T-cell (primary cell): ENCODE measurements at regions not wholly inside any gene's neighbourhood (a gene's known extent, or its start where the extent isn't known, plus 50 kb on each side); places are given as distances from the start of the nearest gene placed in this dataset.

ENCODE experiments used
- ATAC-seq, 4 experiments: fragments of 200-7000 bp in 3 of 4; fragments of 150-1000 bp in 1 of 4; cut with Tn5 transposase; replicated peaks in 1 of 4; 1 replicate in 3 of 4; 2 replicates in 1 of 4; pipeline ENCODE4 v1.10.0; 2021; ENCODE audit warnings: moderate library complexity in 3 of 4, mild to moderate bottlenecking in 2 of 4, moderate number of reproducible peaks in 1 of 4
- CTCF ChIA-PET, 2 donors: fragments of 300-600 bp; sonication (Branson Sonifier 250); formaldehyde crosslinking; loops; one replicate each; lab custom pipeline; 2022; ENCODE audit warnings: antibody characterized with exemption in 2 of 2; lab: Charles Lee
- POLR2A ChIA-PET, 2 donors: fragments of 300-600 bp; sonication (Branson Sonifier 250); formaldehyde crosslinking; loops; one replicate each; lab custom pipeline; 2022; ENCODE audit warnings: antibody characterized with exemption in 2 of 2; lab: Charles Lee
- DNase-seq, 35 experiments: peaks; one replicate each; pipeline versions ENCODE4 v3.0.0 to v3.0.0-alpha.2; 2013 to 2023
- H3K27ac ChIP-seq: one replicate; pipeline ENCODE4 v1.5.1; 2013; ENCODE audit warnings: low read length
- H3K27me3 ChIP-seq, 2 experiments: replicated peaks in 1 of 2; 1 replicate in 1 of 2; 2 replicates in 1 of 2; pipeline versions ENCODE4 v1.6.1 to v1.7.0; 2013; ENCODE audit warnings: low read length in 1 of 2, mixed read lengths in 1 of 2; ENCODE audit not compliant: control insufficient read depth in 2 of 2, insufficient read depth in 2 of 2; ENCODE audit errors: extremely low read depth in 1 of 2
- H3K36me3 ChIP-seq, 2 donors: 1 replicate in 1 of 2; 2 replicates in 1 of 2; pipeline versions ENCODE4 v1.6.1 to v1.7.0; 2013; ENCODE audit warnings: low read length in 1 of 2; ENCODE audit not compliant: control insufficient read depth in 2 of 2, insufficient read depth in 1 of 2; ENCODE audit errors: extremely low read depth in 1 of 2
- H3K4me1 ChIP-seq, 2 experiments: 1 replicate in 1 of 2; 2 replicates in 1 of 2; pipeline versions ENCODE4 v1.6.1 to v1.7.0; 2013; ENCODE audit warnings: low read length in 2 of 2, mixed read lengths in 1 of 2; ENCODE audit not compliant: insufficient read depth in 2 of 2, control insufficient read depth in 1 of 2; ENCODE audit errors: extremely low read depth in 1 of 2
- H3K4me3 ChIP-seq, 2 donors: 1 replicate in 1 of 2; 2 replicates in 1 of 2; pipeline versions ENCODE4 v1.5.1 to v1.7.0; 2013; ENCODE audit warnings: mild to moderate bottlenecking in 2 of 2, low read length in 1 of 2, moderate library complexity in 1 of 2; ENCODE audit not compliant: control insufficient read depth in 1 of 2; ENCODE audit errors: extremely low read depth in 1 of 2
- H3K9me3 ChIP-seq: 2 replicates; pipeline ENCODE4 v1.7.0; 2013
- H3K27ac Mint-ChIP-seq, 2 donors: one replicate each; pipeline ENCODE4 v1.8.0; 2020 to 2021; ENCODE audit warnings: mild to moderate bottlenecking in 2 of 2, mixed read lengths in 2 of 2
- H3K27me3 Mint-ChIP-seq, 2 donors: one replicate each; pipeline ENCODE4 v1.8.0; 2021 to 2022; ENCODE audit warnings: mixed read lengths in 2 of 2
- H3K36me3 Mint-ChIP-seq: one replicate; pipeline ENCODE4 v1.8.0; 2021; ENCODE audit warnings: mixed read lengths
- H3K4me1 Mint-ChIP-seq, 3 donors: one replicate each; pipeline ENCODE4 v1.8.0; 2020 to 2022; ENCODE audit warnings: mixed read lengths in 3 of 3, mild to moderate bottlenecking in 1 of 3
- H3K4me3 Mint-ChIP-seq, 3 donors: one replicate each; pipeline ENCODE4 v1.8.0; 2020 to 2022; ENCODE audit warnings: mild to moderate bottlenecking in 3 of 3, mixed read lengths in 3 of 3, moderate library complexity in 3 of 3
- H3K9me3 Mint-ChIP-seq, 3 donors: one replicate each; pipeline ENCODE4 v1.8.0; 2020 to 2022; ENCODE audit warnings: mixed read lengths in 3 of 3
- WGBS: methylation state at CpG from one replicate; pipeline ENCODE4 v1.1.5; 2013; ENCODE audit warnings: missing lambda C conversion rate; ENCODE audit not compliant: insufficient coverage; 5-methylcytosine and 5-hydroxymethylcytosine counted together

- H3K4me1 ChIP-seq: no peaks in the 10 kb centered on the region
- no CpG with 5 or more reads among the region's 5 CpGs for WGBS
- H3K27me3 Mint-ChIP-seq: peaks cover 11 to 14% of the 10 kb centered on the region in 2 donors
- H3K4me3 ChIP-seq: no peak overlapping the region
- no peak for ATAC-seq
- H3K4me1 Mint-ChIP-seq: no peaks in the 10 kb centered on the region
- H3K36me3 Mint-ChIP-seq: no peaks in the 10 kb centered on the region
- H3K36me3 ChIP-seq: no peaks in the 10 kb centered on the region
- DNase-seq: no peak
- POLR2A ChIA-PET: no interaction called here
- H3K27me3 ChIP-seq: peaks cover 0 to 10% of the 10 kb centered on the region in 2 experiments
- no peaks in the 10 kb centered on the region for H3K9me3 ChIP-seq
- H3K9me3 Mint-ChIP-seq: peaks cover 0 to 7% (median 0%) of the 10 kb centered on the region in 3 donors
- no peak overlapping the region for H3K27ac Mint-ChIP-seq
- CTCF ChIA-PET: no interaction called here
- H3K27ac ChIP-seq: no peak overlapping the region
- no peak overlapping the region for H3K4me3 Mint-ChIP-seq
Measured at GRCh38 chr3:139213936-139214335, 129.9 kb upstream of the MRPS22 start.

GRCh38 chr3:139216958-139217357, 126.9 kb upstream of the MRPS22 start:
- H3K36me3 ChIP-seq: no peaks in the 10 kb centered on the region
- no peaks in the 10 kb centered on the region for H3K9me3 ChIP-seq
- ChIA-PET CTCF (no interaction called here), POLR2A (no interaction called here)
- peaks cover 0 to under 1% (median 0%) of the 10 kb centered on the region in 3 donors for H3K9me3 Mint-ChIP-seq
- H3K4me3 Mint-ChIP-seq: no peak overlapping the region
- peaks cover 0 to 19% of the 10 kb centered on the region in 2 experiments for H3K27me3 ChIP-seq
- no peak for DNase-seq
- no peaks in the 10 kb centered on the region for H3K36me3 Mint-ChIP-seq
- H3K27ac ChIP-seq: no peak overlapping the region
- H3K27ac Mint-ChIP-seq: no peak overlapping the region
- H3K4me1 ChIP-seq: no peaks in the 10 kb centered on the region
- no peak for ATAC-seq
- H3K4me1 Mint-ChIP-seq: no peaks in the 10 kb centered on the region
- H3K4me3 ChIP-seq: no peak overlapping the region
- peaks cover 9 to 11% of the 10 kb centered on the region in 2 donors for H3K27me3 Mint-ChIP-seq

- H3K9me3 ChIP-seq: no peaks in the 10 kb centered on the region
Measured at GRCh38 chr3:139217633-139218032, 126.2 kb upstream of the MRPS22 start.

GRCh38 chr3:139218046-139218445, 125.8 kb upstream of the MRPS22 start:
- H3K9me3 ChIP-seq: no peaks in the 10 kb centered on the region
- H3K4me1 ChIP-seq: no peaks in the 10 kb centered on the region
- WGBS: no CpG with 5 or more reads among the region's 2 CpGs
- no peaks in the 10 kb centered on the region for H3K36me3 ChIP-seq
- H3K36me3 Mint-ChIP-seq: no peaks in the 10 kb centered on the region
- no peaks in the 10 kb centered on the region for H3K4me1 Mint-ChIP-seq
- ATAC-seq: no peak
- no peak overlapping the region for H3K27ac ChIP-seq
- H3K9me3 Mint-ChIP-seq: no peaks in the 10 kb centered on the region
- H3K27me3 Mint-ChIP-seq: peaks cover 10 to 12% of the 10 kb centered on the region in 2 donors
- ChIA-PET CTCF (no interaction called here), POLR2A (no interaction called here)
- no peak for DNase-seq
- no peak overlapping the region for H3K27ac Mint-ChIP-seq
- no peak overlapping the region for H3K4me3 ChIP-seq
- peaks cover 0 to 23% of the 10 kb centered on the region in 2 experiments for H3K27me3 ChIP-seq
- no peak overlapping the region for H3K4me3 Mint-ChIP-seq

More at GRCh38 chr3:139217633-139218032, 126.2 kb upstream of the MRPS22 start:
- H3K4me3 Mint-ChIP-seq: no peak overlapping the region
- Histone ChIP-seq H3K27me3 (peaks cover 0 to 23% of the 10 kb centered on the region in 2 experiments), H3K27ac (no peak overlapping the region), H3K4me1 (no peaks in the 10 kb centered on the region), H3K4me3 (no peak overlapping the region), H3K36me3 (no peaks in the 10 kb centered on the region)
- 96% methylated on average over 2 of the region's 3 CpGs for WGBS
- ATAC-seq (no peak), DNase-seq (no peak)
- no peaks in the 10 kb centered on the region for H3K9me3 Mint-ChIP-seq
- H3K27ac Mint-ChIP-seq: no peak overlapping the region
- no peaks in the 10 kb centered on the region for H3K4me1 Mint-ChIP-seq
- ChIA-PET POLR2A (no interaction called here), CTCF (no interaction called here)
- no peaks in the 10 kb centered on the region for H3K36me3 Mint-ChIP-seq
- peaks cover 10 to 12% of the 10 kb centered on the region in 2 donors for H3K27me3 Mint-ChIP-seq

GRCh38 chr3:139219463-139219862, 124.4 kb upstream of the MRPS22 start:
- Mint-ChIP-seq H3K4me3 (no peak overlapping the region), H3K27me3 (peaks cover 7 to 13% of the 10 kb centered on the region in 2 donors), H3K9me3 (no peaks in the 10 kb centered on the region), H3K36me3 (no peaks in the 10 kb centered on the region), H3K27ac (no peak overlapping the region), H3K4me1 (no peaks in the 10 kb centered on the region)
- DNase-seq (no peak), ATAC-seq (no peak)
- POLR2A ChIA-PET: no interaction called here
- Histone ChIP-seq H3K9me3 (no peaks in the 10 kb centered on the region), H3K27ac (no peak overlapping the region), H3K4me1 (no peaks in the 10 kb centered on the region), H3K36me3 (no peaks in the 10 kb centered on the region), H3K27me3 (peaks cover 0 to 18% of the 10 kb centered on the region in 2 experiments), H3K4me3 (no peak overlapping the region)
- 60% methylated on average over 1 of the region's 4 CpGs for WGBS
- CTCF ChIA-PET: no interaction called here

GRCh38 chr3:139222100-139222657, 121.6 kb upstream of the MRPS22 start:
- WGBS: 63% methylated on average over 7 of the region's 8 CpGs

GRCh38 chr3:139225548-139225947, 118.3 kb upstream of the MRPS22 start:
- H3K36me3 Mint-ChIP-seq: no peaks in the 10 kb centered on the region
- Histone ChIP-seq H3K27ac (no peak overlapping the region), H3K4me3 (no peak overlapping the region), H3K9me3 (no peaks in the 10 kb centered on the region), H3K4me1 (no peaks in the 10 kb centered on the region), H3K27me3 (peaks cover 0 to 20% of the 10 kb centered on the region in 2 experiments), H3K36me3 (no peaks in the 10 kb centered on the region)
- no peak overlapping the region for H3K4me3 Mint-ChIP-seq
- no peaks in the 10 kb centered on the region for H3K9me3 Mint-ChIP-seq
- H3K27ac Mint-ChIP-seq: no peak overlapping the region
- 50% methylated on average over 4 of the region's 4 CpGs for WGBS
- DNase-seq (no peak), ATAC-seq (no peak)
- H3K4me1 Mint-ChIP-seq: no peaks in the 10 kb centered on the region
- ChIA-PET CTCF (no interaction called here), POLR2A (no interaction called here)
- peaks cover 4 to 10% of the 10 kb centered on the region in 2 donors for H3K27me3 Mint-ChIP-seq

More at GRCh38 chr3:139222100-139222657, 121.6 kb upstream of the MRPS22 start:
- DNase-seq: no peak
- no peaks in the 10 kb centered on the region for H3K9me3 Mint-ChIP-seq
- CTCF ChIA-PET: no interaction called here
- H3K9me3 ChIP-seq: no peaks in the 10 kb centered on the region
- no peak overlapping the region for H3K4me3 Mint-ChIP-seq
- H3K27me3 ChIP-seq: peaks cover 0 to 22% of the 10 kb centered on the region in 2 experiments
- H3K27ac Mint-ChIP-seq: no peak overlapping the region
- H3K4me3 ChIP-seq: no peak overlapping the region
- ATAC-seq: no peak
- peaks cover 2 to 10% of the 10 kb centered on the region in 2 donors for H3K27me3 Mint-ChIP-seq
- no peaks in the 10 kb centered on the region for H3K4me1 Mint-ChIP-seq
- H3K36me3 Mint-ChIP-seq: no peaks in the 10 kb centered on the region
- H3K27ac ChIP-seq: no peak overlapping the region
- H3K4me1 ChIP-seq: no peaks in the 10 kb centered on the region
- POLR2A ChIA-PET: no interaction called here
- no peaks in the 10 kb centered on the region for H3K36me3 ChIP-seq
